H9 (cell line): ENCODE measurements at regions not wholly inside any gene's neighbourhood (a gene's known extent, or its start where the extent isn't known, plus 50 kb on each side); places are given as distances from the start of the nearest gene placed in this dataset.

ENCODE experiments used
- DNase-seq: peaks from one replicate; pipeline ENCODE4 v3.0.0-alpha.2; 2017
- H2AFZ ChIP-seq: one replicate; pipeline ENCODE4 v1.6.1; 2013; ENCODE audit warnings: mild to moderate bottlenecking, low read length, control low read depth, moderate library complexity
- H2AK5ac ChIP-seq: 2 replicates; pipeline ENCODE4 v1.6.1; 2013; ENCODE audit warnings: low read length, control low read depth, mixed read lengths; ENCODE audit not compliant: insufficient read length
- H2BK120ac ChIP-seq: one replicate; pipeline ENCODE4 v1.6.1; 2013; ENCODE audit warnings: low read depth, mild to moderate bottlenecking, low read length, control low read depth, inconsistent platforms; ENCODE audit not compliant: poor library complexity, severe bottlenecking
- H2BK12ac ChIP-seq: 2 replicates; pipeline ENCODE4 v1.6.1; 2013; ENCODE audit warnings: low read length, control low read depth, mixed read lengths, low read depth; ENCODE audit not compliant: insufficient read length
- H2BK15ac ChIP-seq: 2 replicates; pipeline ENCODE4 v1.6.1; 2013; ENCODE audit warnings: low read depth, low read length, control low read depth
- H2BK20ac ChIP-seq: one replicate; pipeline ENCODE4 v1.6.1; 2013; ENCODE audit warnings: low read depth, mild to moderate bottlenecking, low read length, control low read depth, inconsistent platforms; ENCODE audit not compliant: poor library complexity, severe bottlenecking
- H2BK5ac ChIP-seq: 2 replicates; pipeline ENCODE4 v1.6.1; 2013; ENCODE audit warnings: low read length, control low read depth, mixed read lengths; ENCODE audit not compliant: insufficient read length
- H3K14ac ChIP-seq: 2 replicates; pipeline ENCODE4 v1.6.1; 2013; ENCODE audit warnings: low read length, control low read depth; ENCODE audit not compliant: insufficient read depth
- H3K18ac ChIP-seq: 2 replicates; pipeline ENCODE4 v1.6.1; 2013; ENCODE audit warnings: low read depth, mild to moderate bottlenecking, mixed read lengths, low read length, control low read depth; ENCODE audit not compliant: insufficient read length
- H3K23ac ChIP-seq: 2 replicates; pipeline ENCODE4 v1.6.1; 2013; ENCODE audit warnings: low read length, control low read depth, mixed read lengths, low read depth; ENCODE audit not compliant: insufficient read length
- H3K23me2 ChIP-seq: 2 replicates; pipeline ENCODE4 v1.6.1; 2013; ENCODE audit warnings: low read depth, mild to moderate bottlenecking, mixed read lengths, low read length, control low read depth; ENCODE audit not compliant: insufficient read length, poor library complexity, severe bottlenecking
- H3K27ac ChIP-seq: 2 replicates; pipeline ENCODE4 v1.5.1; 2013; ENCODE audit warnings: low read length, control low read depth, mixed read lengths, low read depth; ENCODE audit not compliant: insufficient read length
- H3K27me3 ChIP-seq: 2 replicates; pipeline ENCODE4 v1.6.1; 2013; ENCODE audit warnings: low read length, control low read depth, inconsistent platforms; ENCODE audit not compliant: insufficient read depth
- H3K4ac ChIP-seq: 2 replicates; pipeline ENCODE4 v1.6.1; 2013; ENCODE audit warnings: low read depth, mild to moderate bottlenecking, control low read depth, inconsistent platforms, low read length, moderate library complexity
- H3K4me1 ChIP-seq: 2 replicates; pipeline ENCODE4 v1.6.1; 2013; ENCODE audit warnings: low read length, control low read depth, inconsistent platforms; ENCODE audit not compliant: insufficient read depth
- H3K4me2 ChIP-seq: 2 replicates; pipeline ENCODE4 v1.6.1; 2013; ENCODE audit warnings: low read length, control low read depth, mixed read lengths; ENCODE audit not compliant: insufficient read length, insufficient read depth
- H3K56ac ChIP-seq: 2 replicates; pipeline ENCODE4 v1.6.1; 2013; ENCODE audit warnings: low read depth, mild to moderate bottlenecking, mixed read lengths, low read length, control low read depth; ENCODE audit not compliant: insufficient read length
- H3K79me1 ChIP-seq: 2 replicates; pipeline ENCODE4 v1.6.1; 2013; ENCODE audit warnings: low read depth, mild to moderate bottlenecking, moderate library complexity, low read length, control low read depth, inconsistent platforms; ENCODE audit not compliant: insufficient read depth, poor library complexity, severe bottlenecking
- H3K79me2 ChIP-seq: 2 replicates; pipeline ENCODE4 v1.6.1; 2013; ENCODE audit warnings: low read length, control low read depth, inconsistent platforms; ENCODE audit not compliant: insufficient read depth
- H3K9ac ChIP-seq: 2 replicates; pipeline ENCODE4 v1.6.1; 2013; ENCODE audit warnings: low read length, control low read depth, mixed read lengths; ENCODE audit not compliant: insufficient read length; ENCODE audit errors: extremely low read depth
- H3K9me3 ChIP-seq: one replicate; pipeline ENCODE4 v1.6.1; 2013; ENCODE audit warnings: low read depth, low read length, inconsistent platforms; ENCODE audit not compliant: control insufficient read depth
- H3T11ph ChIP-seq: one replicate; pipeline ENCODE4 v1.6.1; 2013; ENCODE audit warnings: mild to moderate bottlenecking, low read length, control low read depth, inconsistent platforms
- H4K20me1 ChIP-seq: one replicate; pipeline ENCODE4 v1.6.1; 2013; ENCODE audit not compliant: control insufficient read depth, insufficient read length, insufficient read depth
- H4K5ac ChIP-seq: 2 replicates; pipeline ENCODE4 v1.6.1; 2013; ENCODE audit warnings: low read depth, mild to moderate bottlenecking, mixed read lengths, low read length, control low read depth; ENCODE audit not compliant: insufficient read length
- H4K8ac ChIP-seq: replicated peaks from 2 replicates; pipeline ENCODE4 v1.6.1; 2013; ENCODE audit warnings: low read length, control low read depth, mixed read lengths, low read depth; ENCODE audit not compliant: insufficient read length
- H4K91ac ChIP-seq: 2 replicates; pipeline ENCODE4 v1.6.1; 2013; ENCODE audit warnings: low read depth, mild to moderate bottlenecking, moderate library complexity, mixed read lengths, low read length, control low read depth; ENCODE audit not compliant: insufficient read length
- H3K27ac Mint-ChIP-seq, 3 experiments: 2 replicates in 2 of 3; 3 replicates in 1 of 3; pipeline ENCODE4 v1.8.0; 2020 to 2021; ENCODE audit warnings: mixed read lengths in 3 of 3, mild to moderate bottlenecking in 1 of 3, moderate library complexity in 1 of 3
- H3K27me3 Mint-ChIP-seq: 2 replicates; pipeline ENCODE4 v1.8.0; 2021; ENCODE audit warnings: low read depth, mild to moderate bottlenecking, moderate library complexity, mixed read lengths
- H3K36me3 Mint-ChIP-seq, 3 experiments: 2 replicates in 2 of 3; 3 replicates in 1 of 3; pipeline ENCODE4 v1.8.0; 2020 to 2021; ENCODE audit warnings: low read depth in 3 of 3, mixed read lengths in 3 of 3; ENCODE audit not compliant: insufficient read depth in 1 of 3
- H3K4me1 Mint-ChIP-seq, 2 experiments: 2 replicates each; pipeline ENCODE4 v1.8.0; 2020; ENCODE audit warnings: mixed read lengths in 2 of 2
- H3K4me3 Mint-ChIP-seq, 2 experiments: 2 replicates in 1 of 2; 3 replicates in 1 of 2; pipeline ENCODE4 v1.8.0; 2020 to 2021; ENCODE audit warnings: mild to moderate bottlenecking in 2 of 2, mixed read lengths in 2 of 2, moderate library complexity in 1 of 2
- H3K9me3 Mint-ChIP-seq, 2 experiments: 2 replicates in 1 of 2; 3 replicates in 1 of 2; pipeline ENCODE4 v1.8.0; 2020; ENCODE audit warnings: mild to moderate bottlenecking in 2 of 2, mixed read lengths in 2 of 2, moderate library complexity in 1 of 2
- WGBS: extraction: QIAGEN DNeasy Blood & Tissue Kit; methylation state at CpG from one replicate; pipeline ENCODE4 v1.1.7; 2013; ENCODE audit warnings: missing lambda C conversion rate, low lambda C conversion rate, mixed read lengths; ENCODE audit not compliant: insufficient read length; ENCODE audit errors: extremely low coverage; 5-methylcytosine and 5-hydroxymethylcytosine counted together
- TF ChIP-seq, protein P1 (sequence below): fragments of 200-600 bp; sonication (generic); conservative IDR thresholded peaks from 3 replicates; pipeline ENCODE4 v1.8.0; 2021; ENCODE audit warnings: antibody characterized with exemption, mild to moderate bottlenecking

DNA sequence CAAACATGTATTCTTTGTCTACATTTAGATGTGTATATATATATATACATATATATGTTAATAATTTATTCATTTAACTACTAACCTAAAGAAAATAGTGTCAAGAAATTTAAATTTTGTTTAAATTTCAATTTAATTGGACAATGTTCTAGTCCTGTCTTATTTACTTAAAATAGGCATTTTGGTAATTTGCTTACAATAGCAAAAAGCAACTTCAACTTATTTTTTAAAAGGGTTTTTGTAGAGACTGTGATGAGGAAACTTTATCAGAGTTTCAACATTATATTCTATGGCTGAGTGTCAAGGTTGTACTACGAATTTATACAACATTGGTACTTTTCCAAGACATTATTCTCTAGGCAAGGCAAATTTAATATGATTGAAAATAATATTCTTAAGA is 212.0 kb upstream of the ARSJ start:
- H2BK5ac ChIP-seq: no peak overlapping the region
- H2BK12ac ChIP-seq: no peak overlapping the region
- H3T11ph ChIP-seq: no peak overlapping the region
- H2BK15ac ChIP-seq: no peak overlapping the region
- no peak overlapping the region for H3K27ac ChIP-seq
- TF ChIP-seq, protein P1, sequence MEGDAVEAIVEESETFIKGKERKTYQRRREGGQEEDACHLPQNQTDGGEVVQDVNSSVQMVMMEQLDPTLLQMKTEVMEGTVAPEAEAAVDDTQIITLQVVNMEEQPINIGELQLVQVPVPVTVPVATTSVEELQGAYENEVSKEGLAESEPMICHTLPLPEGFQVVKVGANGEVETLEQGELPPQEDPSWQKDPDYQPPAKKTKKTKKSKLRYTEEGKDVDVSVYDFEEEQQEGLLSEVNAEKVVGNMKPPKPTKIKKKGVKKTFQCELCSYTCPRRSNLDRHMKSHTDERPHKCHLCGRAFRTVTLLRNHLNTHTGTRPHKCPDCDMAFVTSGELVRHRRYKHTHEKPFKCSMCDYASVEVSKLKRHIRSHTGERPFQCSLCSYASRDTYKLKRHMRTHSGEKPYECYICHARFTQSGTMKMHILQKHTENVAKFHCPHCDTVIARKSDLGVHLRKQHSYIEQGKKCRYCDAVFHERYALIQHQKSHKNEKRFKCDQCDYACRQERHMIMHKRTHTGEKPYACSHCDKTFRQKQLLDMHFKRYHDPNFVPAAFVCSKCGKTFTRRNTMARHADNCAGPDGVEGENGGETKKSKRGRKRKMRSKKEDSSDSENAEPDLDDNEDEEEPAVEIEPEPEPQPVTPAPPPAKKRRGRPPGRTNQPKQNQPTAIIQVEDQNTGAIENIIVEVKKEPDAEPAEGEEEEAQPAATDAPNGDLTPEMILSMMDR: no peak
- no peaks in the 10 kb centered on the region for H3K23me2 ChIP-seq
- WGBS: no CpG with 5 or more reads among the region's 1 CpG
- H2BK20ac ChIP-seq: no peak overlapping the region
- no peak for DNase-seq
- no peak overlapping the region for H2BK120ac ChIP-seq
- no peaks in the 10 kb centered on the region for H3K79me1 ChIP-seq
- no peak overlapping the region for H2AFZ ChIP-seq
- H3K4me3 Mint-ChIP-seq: no peak overlapping the region
- no peak overlapping the region for H3K27ac Mint-ChIP-seq
- no peaks in the 10 kb centered on the region; a peak in 1 of 7 replicates for H3K36me3 Mint-ChIP-seq
- no peak overlapping the region for H3K18ac ChIP-seq
- H3K4ac ChIP-seq: no peak overlapping the region
- no peak overlapping the region for H2AK5ac ChIP-seq
- H3K4me1 ChIP-seq: no peaks in the 10 kb centered on the region
- no peak overlapping the region for H4K91ac ChIP-seq
- no peak overlapping the region for H4K5ac ChIP-seq
- H3K9me3 ChIP-seq: no peaks in the 10 kb centered on the region
- H3K9me3 Mint-ChIP-seq: no peaks in the 10 kb centered on the region; a peak in 1 of 5 replicates
- H3K9ac ChIP-seq: no peak overlapping the region
- H4K20me1 ChIP-seq: no peaks in the 10 kb centered on the region
- H3K4me2 ChIP-seq: no peak overlapping the region
- no peak overlapping the region for H4K8ac ChIP-seq
- H3K27me3 ChIP-seq: no peaks in the 10 kb centered on the region
- no peak overlapping the region for H3K23ac ChIP-seq
- peaks cover 5 to 8% of the 10 kb centered on the region in 2 experiments for H3K4me1 Mint-ChIP-seq
- no peaks in the 10 kb centered on the region for H3K79me2 ChIP-seq
- H3K14ac ChIP-seq: no peak overlapping the region
- H3K27me3 Mint-ChIP-seq: no peaks in the 10 kb centered on the region
- no peak overlapping the region for H3K56ac ChIP-seq
